HG03378 (cell line): ENCODE measurements at regions not wholly inside any gene's neighbourhood (a gene's known extent, or its start where the extent isn't known, plus 50 kb on each side); places are given as distances from the start of the nearest gene placed in this dataset.

Source experiments
- ATAC-seq: cut with Tn5 transposase; IDR thresholded peaks from one replicate; pipeline ENCODE4 v1.9.1; 2021; ENCODE audit warnings: mild to moderate bottlenecking, moderate library complexity; ENCODE audit not compliant: unreplicated experiment

DNA sequence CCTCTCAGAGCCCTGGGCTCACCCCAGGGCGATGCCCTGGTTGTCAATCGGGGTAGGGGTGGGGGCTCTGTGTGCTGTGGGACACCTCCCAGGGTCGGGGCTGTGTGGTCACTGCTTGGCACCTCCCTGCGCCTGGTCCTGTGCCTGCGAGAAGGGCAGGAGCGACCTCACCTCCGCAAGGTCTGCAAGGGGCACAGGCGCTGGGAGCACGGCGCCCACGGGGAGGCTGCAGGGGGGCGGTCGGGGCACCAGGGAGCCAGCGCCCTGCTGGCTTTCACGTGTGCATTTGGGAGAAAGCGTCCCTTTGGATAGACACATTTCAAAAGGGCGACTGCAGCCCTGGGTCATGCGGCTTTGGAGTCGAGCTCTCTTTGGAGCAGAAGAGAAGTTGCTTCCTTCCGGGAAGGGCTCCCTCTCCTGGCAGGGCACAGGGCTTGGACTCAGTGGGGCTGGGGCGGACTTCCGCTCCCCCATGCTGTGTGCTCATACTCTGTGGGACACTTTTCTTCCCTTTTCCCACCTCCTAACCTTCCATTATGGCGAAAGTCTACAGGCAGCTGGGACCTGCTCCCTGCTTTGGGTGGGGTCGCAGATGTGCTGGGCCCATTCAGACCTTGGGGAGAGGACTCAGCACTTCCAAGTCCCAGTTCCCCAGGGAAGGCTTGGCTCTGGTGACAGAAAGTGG, 52.9 kb upstream of the SLC28A3 start:
- no peak for ATAC-seq

DNA sequence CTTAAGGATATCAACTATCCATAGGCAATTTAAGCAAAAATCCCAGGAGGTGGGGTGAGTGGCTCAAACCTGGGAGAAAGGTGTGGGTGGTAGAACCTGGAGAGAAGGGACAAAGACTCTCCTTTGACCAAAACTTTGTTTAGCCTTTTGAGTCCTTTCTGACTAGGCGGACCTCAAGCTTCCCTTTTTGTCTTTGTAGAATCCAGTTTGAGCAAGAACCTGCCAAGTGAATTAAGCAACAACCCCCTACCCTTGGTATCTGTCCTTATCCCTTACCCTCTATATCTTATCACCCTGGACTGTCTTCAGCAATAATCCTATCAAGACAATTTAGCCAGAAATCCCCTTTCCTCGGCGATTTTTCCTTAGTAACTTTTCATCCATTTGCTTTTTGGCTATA, 53.5 kb upstream of the SLC28A3 start:
- no peak for ATAC-seq

DNA sequence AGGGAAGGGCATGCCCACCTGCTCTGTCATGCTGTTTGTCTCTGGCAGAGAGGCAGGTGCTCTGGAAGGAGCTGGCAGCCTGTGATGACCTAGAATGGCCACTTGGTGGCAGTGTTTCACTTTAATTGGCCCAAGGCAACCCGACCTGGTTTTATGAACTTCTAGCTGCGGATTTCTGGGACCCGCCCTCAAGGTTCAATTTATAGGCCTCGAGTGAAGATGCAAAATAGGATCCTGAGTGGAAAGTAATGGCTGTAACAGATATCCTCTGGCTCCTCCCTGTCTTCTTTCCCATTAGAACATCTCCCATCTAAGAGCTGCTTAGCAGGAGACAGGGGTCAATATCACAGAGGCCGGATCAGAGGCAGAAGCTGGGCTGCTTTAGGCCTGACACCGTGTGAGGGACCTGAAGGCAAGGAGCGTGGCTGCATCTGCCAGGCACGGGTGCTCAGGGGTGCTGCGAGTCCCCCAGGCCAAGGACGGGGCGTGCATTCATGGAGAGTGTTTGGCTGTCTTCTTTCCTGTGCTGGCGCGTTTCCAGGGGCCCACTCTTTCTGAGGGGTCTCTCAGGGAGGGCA, 56.7 kb upstream of the SLC28A3 start:
- peak; percentile 77 for ATAC-seq

DNA sequence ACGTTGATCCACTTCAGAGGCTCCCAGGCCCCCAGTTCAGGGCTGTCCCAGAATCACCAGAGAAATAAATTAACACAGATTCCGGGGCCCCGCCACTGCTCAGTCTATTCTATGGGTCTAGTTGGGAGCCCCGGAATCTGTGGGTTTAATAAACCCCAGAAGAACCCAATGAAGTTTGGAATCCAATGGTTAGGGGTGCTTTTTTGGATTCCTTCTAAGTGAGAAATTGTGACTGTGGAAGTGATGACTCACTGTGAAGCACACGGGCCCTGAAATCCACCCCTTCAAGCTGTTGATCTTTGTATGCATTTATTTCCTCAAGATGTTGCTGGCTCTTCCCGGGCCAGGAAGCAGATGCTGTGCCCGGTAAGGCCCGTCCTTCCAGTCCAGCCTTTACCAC, 57.3 kb upstream of the SLC28A3 start:
- ATAC-seq: no peak

DNA sequence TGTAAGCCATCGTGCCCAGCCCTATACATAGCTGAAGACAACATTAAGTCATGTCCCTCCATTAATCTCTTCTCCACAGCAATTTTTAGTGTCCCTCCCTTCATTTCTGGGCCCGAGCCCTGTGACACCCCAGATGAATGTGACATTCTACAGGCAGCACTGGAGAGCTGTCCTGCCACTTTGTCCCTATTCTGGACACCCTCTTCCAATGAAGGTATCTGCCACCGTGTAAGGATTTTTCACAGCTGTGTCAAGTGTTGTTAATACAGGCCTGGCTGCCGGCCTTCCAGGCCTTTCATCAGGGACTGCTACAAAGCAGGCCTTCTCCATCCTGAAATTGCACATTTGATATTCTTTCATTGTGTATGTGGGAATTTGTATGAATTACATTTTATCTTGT, 62.0 kb upstream of the SLC28A3 start:
- ATAC-seq: no peak

DNA sequence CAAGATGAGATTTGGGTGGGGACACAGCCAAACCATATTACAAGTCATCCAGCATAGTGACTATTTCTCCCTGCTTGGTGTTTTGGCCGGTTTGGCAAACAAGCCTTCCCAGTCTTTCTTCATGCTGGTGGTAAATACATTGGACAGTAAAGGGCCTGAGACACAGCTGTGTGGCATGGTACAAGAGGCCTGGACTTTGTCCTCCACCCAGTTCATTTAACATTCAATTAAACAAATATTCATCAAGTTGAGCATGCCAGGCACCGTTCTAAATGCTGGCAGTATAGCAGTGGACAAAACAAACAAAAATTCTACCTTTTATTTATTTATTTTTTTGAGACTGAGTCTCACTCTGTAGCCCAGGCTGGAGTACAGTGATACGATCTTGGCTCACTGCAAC, 62.7 kb upstream of the SLC28A3 start:
- ATAC-seq: no peak

DNA sequence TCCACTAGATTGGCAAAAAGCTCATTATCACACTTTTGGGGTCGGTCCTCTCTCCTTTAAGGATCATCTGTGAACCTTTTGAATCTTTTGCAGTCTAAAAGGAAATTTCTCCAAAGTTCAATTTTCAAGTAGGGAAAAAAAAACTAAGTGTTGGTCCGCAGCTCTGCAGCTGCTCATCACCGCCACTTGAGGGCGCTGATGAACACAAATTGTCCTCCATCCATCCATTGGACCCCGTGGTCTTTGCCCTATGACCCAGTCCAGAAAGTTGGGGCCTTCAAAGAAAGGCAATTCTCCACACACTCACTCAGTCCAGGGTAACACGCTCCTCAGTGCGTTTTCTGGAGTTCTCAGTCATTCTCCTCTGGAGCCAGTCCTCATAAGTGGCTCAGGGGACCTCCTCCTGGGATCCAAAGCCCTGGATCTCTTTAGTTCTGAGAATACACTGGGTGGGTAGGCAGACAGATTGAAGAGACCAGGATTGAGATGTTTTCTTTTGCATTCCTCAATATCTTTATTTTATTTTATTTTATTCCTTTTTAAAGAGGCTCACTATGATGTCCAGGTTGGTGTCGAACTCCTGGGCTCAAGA, 63.6 kb upstream of the SLC28A3 start:
- no peak for ATAC-seq

DNA sequence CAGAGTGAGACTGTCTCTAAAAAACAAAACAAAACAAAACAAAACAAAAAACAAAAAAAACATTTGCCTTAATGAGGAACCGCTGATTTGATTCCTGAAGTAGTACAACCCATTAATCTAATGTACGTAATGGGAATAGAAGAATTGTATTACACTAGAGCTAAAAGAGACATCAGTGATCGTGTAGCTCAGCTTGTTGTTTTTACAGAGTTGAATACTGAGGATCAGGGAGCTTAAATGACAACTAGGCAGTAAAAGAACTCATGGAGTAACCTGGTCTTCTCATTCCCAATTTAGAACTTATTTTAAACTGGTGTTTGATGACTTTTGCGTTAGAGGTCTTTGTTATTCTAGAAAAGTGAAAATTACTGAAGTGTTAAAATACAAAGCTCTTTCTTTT, 65.1 kb upstream of the SLC28A3 start:
- no peak for ATAC-seq

DNA sequence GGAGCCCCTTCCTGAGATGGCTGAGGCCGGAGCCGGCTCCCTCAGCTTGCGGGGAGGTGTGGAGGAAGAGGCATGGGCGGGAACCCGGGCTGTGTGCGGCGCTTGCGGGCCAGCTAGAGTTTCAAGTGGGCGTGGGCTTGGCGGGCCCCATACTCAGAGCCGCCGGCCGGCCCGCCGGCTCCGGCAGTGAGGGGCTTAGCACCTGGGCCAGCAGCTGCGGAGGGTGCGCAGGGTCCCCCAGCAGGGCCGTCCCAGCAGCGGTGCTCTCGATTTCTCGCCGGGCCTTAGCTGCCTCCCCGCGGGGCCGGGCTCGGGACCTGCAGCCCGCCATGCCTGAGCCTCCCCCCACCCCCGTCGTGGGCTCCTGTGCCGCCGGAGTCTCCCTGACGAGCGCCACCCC, 67.9 kb upstream of the SLC28A3 start:
- no peak for ATAC-seq

DNA sequence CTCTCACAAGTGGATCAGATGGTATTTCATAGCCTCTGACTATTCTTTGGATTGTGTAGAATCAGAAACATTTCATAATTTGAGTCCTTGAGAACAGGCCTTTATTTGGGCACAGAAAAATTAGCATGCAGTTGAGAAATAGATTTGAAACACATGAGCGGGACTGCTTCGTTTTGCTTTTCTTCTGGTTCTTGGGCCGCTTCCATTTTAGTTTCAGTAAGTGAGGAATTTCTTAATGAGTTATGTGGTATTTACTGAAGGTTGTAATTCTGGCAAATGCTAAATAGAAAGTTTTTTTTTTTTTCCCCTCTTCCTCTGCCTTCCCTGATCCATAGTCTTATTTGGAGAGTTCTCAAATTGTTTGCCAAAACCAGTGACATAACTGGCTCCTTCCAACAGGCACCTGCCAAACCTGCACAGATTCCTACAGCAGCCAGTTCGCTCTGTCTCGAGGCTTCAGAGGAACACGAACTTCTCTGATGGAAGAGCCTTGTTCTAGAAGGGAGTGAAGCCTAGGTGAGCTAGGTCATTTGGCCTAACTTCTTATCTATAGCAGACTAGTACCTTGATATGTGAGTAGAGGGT, 71.2 kb upstream of the SLC28A3 start:
- no peak for ATAC-seq

DNA sequence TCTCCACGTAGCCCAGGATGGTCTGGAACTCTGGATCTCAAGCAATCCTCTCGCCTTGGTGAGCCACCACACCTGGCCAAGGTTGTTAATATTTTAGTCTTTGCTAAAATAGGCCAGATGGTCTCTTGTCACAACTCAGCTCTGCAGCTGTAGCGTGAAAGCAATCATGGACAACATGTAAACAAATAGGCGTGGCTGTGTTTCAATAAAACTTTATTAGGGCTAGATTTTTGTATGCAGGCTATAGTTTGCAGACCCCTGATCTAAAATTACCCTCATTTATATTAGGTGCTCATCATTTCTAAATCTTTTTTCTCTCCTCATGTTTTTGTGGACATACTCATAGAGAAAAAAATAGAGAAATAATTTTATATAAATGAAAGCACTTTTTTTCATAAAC, 72.1 kb upstream of the SLC28A3 start:
- ATAC-seq: no peak

DNA sequence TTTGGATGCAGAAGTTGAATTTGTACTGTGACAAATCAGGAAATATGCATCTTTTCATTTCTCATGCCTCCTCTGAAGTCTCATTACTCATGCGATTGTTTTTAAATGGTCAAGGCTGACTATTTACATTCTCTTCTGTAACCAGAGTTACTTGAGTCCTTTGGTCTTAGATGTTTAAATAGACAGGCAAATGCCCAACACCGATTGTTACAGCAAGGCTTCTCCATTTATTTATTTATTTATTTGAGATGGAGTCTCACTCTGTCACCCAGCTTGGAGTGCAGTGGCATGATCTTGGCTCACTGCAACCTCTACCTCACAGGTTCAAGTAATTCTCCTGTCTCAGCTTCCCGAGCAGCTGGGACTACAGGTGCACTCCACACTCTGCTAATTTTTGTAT, 72.7 kb upstream of the SLC28A3 start:
- no peak for ATAC-seq

DNA sequence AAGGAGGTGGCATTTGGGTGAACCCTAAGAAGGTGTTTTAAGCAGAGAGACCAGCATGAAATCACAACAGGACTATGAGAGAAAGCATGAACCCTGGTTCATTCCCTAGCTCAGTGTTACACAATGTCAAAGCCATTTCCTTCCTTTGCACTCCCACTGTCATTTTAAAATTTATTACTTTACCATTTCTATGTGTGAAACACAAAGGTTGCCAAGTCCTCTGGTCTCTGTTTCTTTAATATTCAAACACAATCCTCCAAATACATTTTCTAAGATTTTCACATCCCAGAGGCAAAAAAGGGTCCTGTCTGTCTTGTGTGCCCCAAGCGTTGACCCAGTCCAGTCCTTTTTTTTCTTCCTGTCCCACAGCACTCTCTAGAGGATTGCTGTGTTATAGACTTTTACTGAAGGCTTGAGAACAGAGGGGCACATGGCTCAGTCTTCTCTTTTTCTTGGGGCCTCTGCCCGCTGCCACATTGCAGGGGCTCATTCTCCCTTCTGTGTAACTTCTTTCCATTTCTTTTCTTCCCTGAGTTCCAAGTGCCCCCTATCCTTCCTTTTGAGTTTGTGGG, 78.6 kb upstream of the SLC28A3 start:
- ATAC-seq: no peak

DNA sequence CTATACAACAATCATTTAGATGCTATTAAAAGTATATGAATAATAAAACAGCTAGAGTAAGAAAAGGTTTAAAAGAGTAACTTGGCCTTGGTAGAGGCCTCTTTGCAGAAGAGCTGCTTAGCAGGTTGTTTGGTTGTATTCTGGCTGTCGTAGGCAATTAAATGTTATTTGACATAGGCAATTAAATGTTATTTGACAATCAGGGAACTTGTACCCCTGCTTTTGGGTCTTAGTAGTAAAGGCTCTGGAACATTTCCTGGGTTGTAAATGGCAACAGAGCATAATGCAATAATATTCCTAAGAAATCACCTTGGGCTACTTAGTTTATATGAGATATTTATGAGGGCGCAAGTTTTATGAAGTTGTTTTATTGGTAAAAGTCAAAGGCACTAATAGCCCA, 84.4 kb upstream of the SLC28A3 start:
- ATAC-seq: no peak

DNA sequence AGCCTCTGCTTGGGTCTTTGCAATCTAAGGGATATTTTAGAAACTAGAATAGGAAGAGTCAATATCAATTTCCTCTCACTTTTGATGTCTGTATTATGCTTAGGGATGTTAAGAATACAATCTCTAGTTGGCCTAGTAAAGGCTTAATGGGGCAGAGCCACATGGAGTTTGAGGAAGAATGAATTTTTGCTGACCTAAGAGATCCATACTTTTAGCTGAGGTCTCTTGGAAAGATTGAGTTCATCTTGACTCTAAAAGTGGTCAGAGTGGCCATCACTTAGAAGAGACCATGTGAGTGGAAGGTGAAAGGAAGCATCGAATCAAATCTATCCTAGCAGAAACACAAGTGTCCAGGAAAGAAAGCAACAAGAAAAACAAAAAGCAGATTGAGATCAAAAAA, 92.2 kb upstream of the SLC28A3 start:
- no peak for ATAC-seq

DNA sequence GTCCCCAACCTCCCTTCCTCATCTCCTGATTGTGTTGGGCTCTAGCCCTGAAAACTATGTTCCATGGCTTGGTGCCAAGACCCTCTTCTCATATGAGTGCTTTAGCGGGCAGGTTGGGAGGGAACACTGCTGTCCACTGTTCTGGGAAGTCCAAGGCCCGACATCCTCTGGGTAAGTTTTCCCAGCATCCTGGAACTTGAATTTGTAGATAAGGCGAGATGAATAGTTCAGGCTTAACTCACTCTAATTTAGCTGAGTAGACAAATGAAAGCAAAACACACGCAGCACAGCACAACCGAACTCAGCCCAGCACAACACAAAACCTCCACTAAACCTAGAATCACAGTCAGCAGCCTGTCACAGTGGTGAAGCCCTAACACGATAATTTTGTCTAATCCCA, 95.3 kb upstream of the SLC28A3 start:
- no peak for ATAC-seq

DNA sequence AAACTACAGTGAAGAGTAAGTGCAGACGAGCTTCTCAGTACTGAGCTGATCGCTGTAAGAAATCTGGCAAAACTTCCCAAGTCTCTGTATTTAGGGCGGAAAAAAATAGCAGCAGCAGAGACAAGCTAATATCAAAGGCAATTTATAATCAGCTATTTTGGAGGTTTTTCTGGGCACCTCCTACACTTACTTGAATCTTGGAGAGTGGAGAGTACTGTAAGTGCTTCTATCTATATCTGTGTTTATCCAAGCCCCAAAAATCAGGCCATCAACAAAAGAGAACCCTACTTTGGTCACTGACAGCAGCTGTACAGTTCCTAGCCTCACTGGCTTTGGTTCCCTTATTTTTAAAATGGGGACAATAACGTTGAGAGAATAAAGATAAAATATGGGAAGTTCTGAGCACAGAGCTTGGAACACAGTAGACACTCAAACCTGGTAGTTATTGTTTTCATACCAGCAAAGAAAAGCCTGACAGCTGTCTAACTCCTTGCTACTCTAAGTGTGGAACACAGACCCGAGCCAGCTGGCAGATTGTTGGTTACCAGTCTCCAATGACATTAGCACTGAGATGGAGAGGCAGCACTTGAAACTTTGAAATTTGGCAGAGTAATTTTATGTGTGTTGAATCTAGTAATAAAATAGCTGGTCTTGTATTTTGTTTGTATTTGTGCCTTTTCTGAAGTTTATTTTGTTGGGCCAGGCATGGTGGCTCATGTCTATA, 96.0 kb upstream of the SLC28A3 start:
- ATAC-seq: no peak

DNA sequence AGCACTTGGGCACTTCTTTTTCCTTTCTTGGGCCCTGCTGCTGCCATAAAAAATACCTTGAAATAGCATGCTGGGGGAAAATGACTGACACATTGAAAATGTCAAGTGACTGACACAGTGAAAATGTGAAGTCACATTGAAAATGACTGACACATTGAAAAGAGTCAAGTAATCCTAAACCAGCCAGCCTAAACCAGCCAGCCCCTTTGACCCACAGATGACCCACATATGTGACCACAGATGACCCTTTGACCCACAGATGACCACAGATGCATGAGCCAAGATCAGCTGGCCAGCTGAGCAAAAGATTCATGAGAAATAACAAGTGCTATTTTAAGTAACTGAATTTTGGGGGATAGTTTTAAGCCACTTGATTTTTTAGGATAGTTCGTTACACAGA, 97.8 kb upstream of the SLC28A3 start:
- no peak for ATAC-seq

DNA sequence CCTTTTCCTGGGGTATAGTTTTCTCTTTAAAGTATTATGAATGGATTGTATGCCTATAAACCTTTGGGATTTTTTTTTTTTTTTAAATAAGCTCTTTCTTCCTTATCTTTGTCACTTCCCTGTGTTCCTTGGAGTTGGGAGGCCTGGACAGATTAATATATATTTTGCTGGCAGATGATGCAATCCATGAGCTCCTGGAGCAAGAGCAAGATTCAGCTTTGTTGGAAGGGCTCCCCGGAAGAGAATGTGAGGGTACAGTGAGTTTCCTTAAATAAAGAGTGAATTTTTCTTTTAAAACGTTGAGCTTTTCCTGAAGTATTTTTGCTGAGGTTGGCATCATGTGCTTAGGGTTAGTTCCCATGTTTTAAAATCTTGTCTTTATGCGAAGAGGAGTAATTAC, 98.7 kb upstream of the SLC28A3 start:
- no peak for ATAC-seq

DNA sequence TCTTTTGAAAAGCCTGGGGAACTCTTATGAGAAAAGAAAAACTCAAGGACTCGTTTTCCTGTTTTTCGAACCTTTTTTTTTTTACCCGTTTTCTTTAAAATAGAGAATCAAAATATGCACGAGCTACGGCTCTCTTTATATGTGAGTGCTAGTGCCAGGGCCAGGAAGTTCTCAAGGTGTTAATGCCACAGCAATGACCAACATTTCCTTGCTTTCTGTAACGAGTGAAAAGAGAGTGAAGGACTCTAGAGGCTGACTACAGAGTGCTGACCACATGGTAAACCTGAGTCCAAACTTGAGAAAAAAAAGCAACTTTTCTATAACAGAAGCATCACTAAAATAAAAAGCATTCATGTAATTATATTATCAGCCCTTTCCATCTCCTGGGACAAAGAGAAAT, 102.2 kb upstream of the SLC28A3 start:
- no peak for ATAC-seq

DNA sequence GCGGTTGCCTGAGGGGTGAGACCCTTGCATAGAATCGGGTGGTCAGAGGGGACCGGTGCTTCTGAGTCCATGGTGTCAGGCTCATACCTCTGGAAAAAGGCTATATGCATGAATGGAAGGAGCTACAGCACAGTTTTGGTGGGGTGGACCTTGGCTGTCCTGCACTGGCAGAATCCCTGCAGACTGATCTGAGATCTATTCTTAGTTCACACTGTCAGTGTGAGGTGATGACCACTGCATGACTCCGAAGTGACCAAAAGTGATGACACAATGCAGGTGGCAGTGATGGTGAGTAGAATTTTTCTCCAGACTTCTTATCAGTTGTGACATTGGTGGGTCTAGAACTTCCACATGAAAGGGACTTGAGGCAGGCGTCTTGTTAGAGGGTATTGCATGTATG, 105.2 kb upstream of the SLC28A3 start:
- ATAC-seq: no peak
